ENCODE measurements at regions not wholly inside any gene's neighbourhood (a gene's known extent, or its start where the extent isn't known, plus 50 kb on each side); places are given as distances from the start of the nearest gene placed in this dataset.

- TF ChIP-seq, protein P1, sequence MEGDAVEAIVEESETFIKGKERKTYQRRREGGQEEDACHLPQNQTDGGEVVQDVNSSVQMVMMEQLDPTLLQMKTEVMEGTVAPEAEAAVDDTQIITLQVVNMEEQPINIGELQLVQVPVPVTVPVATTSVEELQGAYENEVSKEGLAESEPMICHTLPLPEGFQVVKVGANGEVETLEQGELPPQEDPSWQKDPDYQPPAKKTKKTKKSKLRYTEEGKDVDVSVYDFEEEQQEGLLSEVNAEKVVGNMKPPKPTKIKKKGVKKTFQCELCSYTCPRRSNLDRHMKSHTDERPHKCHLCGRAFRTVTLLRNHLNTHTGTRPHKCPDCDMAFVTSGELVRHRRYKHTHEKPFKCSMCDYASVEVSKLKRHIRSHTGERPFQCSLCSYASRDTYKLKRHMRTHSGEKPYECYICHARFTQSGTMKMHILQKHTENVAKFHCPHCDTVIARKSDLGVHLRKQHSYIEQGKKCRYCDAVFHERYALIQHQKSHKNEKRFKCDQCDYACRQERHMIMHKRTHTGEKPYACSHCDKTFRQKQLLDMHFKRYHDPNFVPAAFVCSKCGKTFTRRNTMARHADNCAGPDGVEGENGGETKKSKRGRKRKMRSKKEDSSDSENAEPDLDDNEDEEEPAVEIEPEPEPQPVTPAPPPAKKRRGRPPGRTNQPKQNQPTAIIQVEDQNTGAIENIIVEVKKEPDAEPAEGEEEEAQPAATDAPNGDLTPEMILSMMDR (conservative IDR thresholded peaks at IDR 0.05) = no peak
- Histone ChIP-seq H3K4ac (ENCODE audit: low read depth, low read length) (no peak overlapping the region), H3K27ac (ENCODE audit: insufficient read length, low read depth, low read length) (no peak overlapping the region), H3K79me2 (ENCODE audit: insufficient read depth, low read length) (no peaks in the 10 kb centered on the region), H2BK5ac (ENCODE audit: insufficient read length, low read length) (no peak overlapping the region), H4K5ac (ENCODE audit: insufficient read length, low read depth, low read length) (no peak overlapping the region), H3K9me3 (ENCODE audit: control insufficient read depth, low read depth, low read length) (no peaks in the 10 kb centered on the region), H3K9ac (ENCODE audit: extremely low read depth, insufficient read length, low read length) (no peak overlapping the region), H2AFZ (ENCODE audit: low read length) (no peak overlapping the region), H3K23ac (ENCODE audit: insufficient read length, low read depth, low read length) (no peak overlapping the region), H2BK15ac (ENCODE audit: low read depth, low read length) (no peak overlapping the region), H3K23me2 (ENCODE audit: insufficient read length, low read depth, low read length, poor library complexity, severe bottlenecking) (no peaks in the 10 kb centered on the region), H3K14ac (ENCODE audit: insufficient read depth, low read length) (no peak overlapping the region), H2BK12ac (ENCODE audit: insufficient read length, low read depth, low read length) (no peak overlapping the region), H4K91ac (ENCODE audit: insufficient read length, low read depth, low read length) (no peak overlapping the region), H3K4me2 (ENCODE audit: insufficient read depth, insufficient read length, low read length) (no peak overlapping the region), H4K8ac (replicated peaks; ENCODE audit: insufficient read length, low read depth, low read length) (no peak overlapping the region), H3K27me3 (ENCODE audit: insufficient read depth, low read length) (no peaks in the 10 kb centered on the region), H2BK20ac (ENCODE audit: low read depth, low read length, poor library complexity, severe bottlenecking) (no peak overlapping the region), H2AK5ac (ENCODE audit: insufficient read length, low read length) (no peak overlapping the region), H3K4me1 (ENCODE audit: insufficient read depth, low read length) (no peaks in the 10 kb centered on the region), H3K79me1 (ENCODE audit: insufficient read depth, low read depth, low read length, poor library complexity, severe bottlenecking) (no peaks in the 10 kb centered on the region), H3T11ph (ENCODE audit: low read length) (no peak overlapping the region), H3K18ac (ENCODE audit: insufficient read length, low read depth, low read length) (no peak overlapping the region), H3K56ac (ENCODE audit: insufficient read length, low read depth, low read length) (no peak overlapping the region), H2BK120ac (ENCODE audit: low read depth, low read length, poor library complexity, severe bottlenecking) (no peak overlapping the region), H4K20me1 (ENCODE audit: control insufficient read depth, insufficient read depth, insufficient read length) (no peaks in the 10 kb centered on the region)
- H3K27ac Mint-ChIP-seq = no peak overlapping the region
- H3K4me1 Mint-ChIP-seq = no peaks in the 10 kb centered on the region
- H3K36me3 Mint-ChIP-seq (ENCODE audit: insufficient read depth in 1 of 3, low read depth in 3 of 3) = no peaks in the 10 kb centered on the region; a peak in 1 of 7 replicates
- no CpG with 5 or more reads among the region's 2 CpGs for WGBS (ENCODE audit: extremely low coverage, insufficient read length, low lambda C conversion rate)
- no peak for DNase-seq
- H3K4me3 Mint-ChIP-seq = no peak overlapping the region
- no peaks in the 10 kb centered on the region for H3K9me3 Mint-ChIP-seq
- no peaks in the 10 kb centered on the region for H3K27me3 Mint-ChIP-seq (ENCODE audit: low read depth)
These were observed 105.6 kb upstream of the TNFAIP3 start for GRCh38 chr6:137761487-137761886.

All from H9 (cell line).